CD14-positive monocyte (primary cell): ENCODE measurements at regions not wholly inside any gene's neighbourhood (a gene's known extent, or its start where the extent isn't known, plus 50 kb on each side); places are given as distances from the start of the nearest gene placed in this dataset.

ENCODE experiments used
- DNase-seq, 3 donors: peaks; one replicate each; pipeline ENCODE4 v3.0.0-alpha.2; 2011 to 2022
- H2AFZ ChIP-seq: 2 replicates; pipeline ENCODE4 v1.6.0; 2012; ENCODE audit warnings: mild to moderate bottlenecking, low read depth, low read length, inconsistent platforms; ENCODE audit not compliant: insufficient read depth, poor library complexity, severe bottlenecking
- H3K27ac ChIP-seq, 2 donors: 1 replicate in 1 of 2; 2 replicates in 1 of 2; pipeline ENCODE4 v1.5.1; 2012 to 2013; ENCODE audit warnings: low read length in 2 of 2, control low read depth in 1 of 2, inconsistent platforms in 1 of 2, low read depth in 1 of 2, mild to moderate bottlenecking in 1 of 2
- H3K27me3 ChIP-seq, 2 donors: one replicate each; pipeline versions ENCODE4 v1.6.0 to v1.6.1; 2011 to 2013; ENCODE audit warnings: low read length in 2 of 2; ENCODE audit not compliant: control insufficient read depth in 2 of 2, insufficient read depth in 2 of 2
- H3K36me3 ChIP-seq, 2 donors: replicated peaks in 1 of 2; 1 replicate in 1 of 2; 2 replicates in 1 of 2; pipeline versions ENCODE4 v1.5.1 to v1.6.1; 2012 to 2013; ENCODE audit warnings: low read length in 2 of 2, control low read depth in 1 of 2, inconsistent platforms in 1 of 2, mild to moderate bottlenecking in 1 of 2; ENCODE audit not compliant: insufficient read depth in 2 of 2, control insufficient read depth in 1 of 2
- H3K4me1 ChIP-seq, 2 donors: 1 replicate in 1 of 2; 2 replicates in 1 of 2; pipeline versions ENCODE4 v1.5.1 to v1.6.1; 2012 to 2013; ENCODE audit warnings: low read length in 2 of 2, control low read depth in 1 of 2, inconsistent platforms in 1 of 2, mild to moderate bottlenecking in 1 of 2, moderate library complexity in 1 of 2; ENCODE audit not compliant: insufficient read depth in 2 of 2, control insufficient read depth in 1 of 2
- H3K4me2 ChIP-seq: replicated peaks from 2 replicates; pipeline ENCODE3; 2012; ENCODE audit warnings: low read length, moderate library complexity, mild to moderate bottlenecking; ENCODE audit not compliant: poor library complexity, severe bottlenecking; ENCODE audit errors: extremely low read depth
- H3K4me3 ChIP-seq, 3 experiments: fragments of 200-600 bp in 1 of 3; sonication (generic) in 1 of 3; replicated peaks in 1 of 3; 1 replicate in 2 of 3; 2 replicates in 1 of 3; pipeline ENCODE4 v1.5.1; 2011 to 2013; ENCODE audit warnings: low read length in 3 of 3, mild to moderate bottlenecking in 3 of 3, control low read depth in 2 of 3, low read depth in 2 of 3, inconsistent platforms in 1 of 3, moderate library complexity in 1 of 3
- H3K79me2 ChIP-seq: 2 replicates; pipeline ENCODE4 v1.6.0; 2012; ENCODE audit warnings: mild to moderate bottlenecking, control low read depth, inconsistent platforms, low read length, moderate library complexity; ENCODE audit not compliant: insufficient read depth
- H3K9ac ChIP-seq: 2 replicates; pipeline ENCODE4 v1.6.0; 2017; ENCODE audit warnings: low read length, mild to moderate bottlenecking; ENCODE audit not compliant: insufficient read depth, poor library complexity, severe bottlenecking
- H3K9me3 ChIP-seq, 2 donors: replicated peaks in 1 of 2; 1 replicate in 1 of 2; 2 replicates in 1 of 2; pipeline versions ENCODE4 v1.5.1 to v1.6.1; 2012 to 2013; ENCODE audit warnings: low read length in 2 of 2, control low read depth in 1 of 2; ENCODE audit not compliant: control insufficient read depth in 1 of 2, insufficient read depth in 1 of 2
- H4K20me1 ChIP-seq: 2 replicates; pipeline ENCODE4 v1.6.0; 2012; ENCODE audit warnings: mild to moderate bottlenecking, low read length, control low read depth, moderate library complexity; ENCODE audit not compliant: insufficient read depth
- H3K27ac Mint-ChIP-seq, 7 donors: one replicate each; pipeline ENCODE4 v1.8.0; 2020; ENCODE audit warnings: mild to moderate bottlenecking in 7 of 7, mixed read lengths in 7 of 7, moderate library complexity in 6 of 7, inconsistent platforms in 2 of 7
- H3K27me3 Mint-ChIP-seq, 3 donors: one replicate each; pipeline ENCODE4 v1.8.0; 2021 to 2022; ENCODE audit warnings: low read depth in 3 of 3, mild to moderate bottlenecking in 3 of 3, mixed read lengths in 3 of 3, moderate library complexity in 3 of 3, inconsistent platforms in 1 of 3
- H3K36me3 Mint-ChIP-seq, 2 donors: one replicate each; pipeline ENCODE4 v1.8.0; 2020; ENCODE audit warnings: mixed read lengths in 2 of 2, inconsistent platforms in 1 of 2, mild to moderate bottlenecking in 1 of 2
- H3K4me1 Mint-ChIP-seq: one replicate; pipeline ENCODE4 v1.8.0; 2020; ENCODE audit warnings: mild to moderate bottlenecking, mixed read lengths
- H3K4me3 Mint-ChIP-seq, 2 donors: one replicate each; pipeline ENCODE4 v1.8.0; 2020; ENCODE audit warnings: mild to moderate bottlenecking in 2 of 2, mixed read lengths in 2 of 2, moderate library complexity in 1 of 2
- H3K9me3 Mint-ChIP-seq, 7 donors: one replicate each; pipeline ENCODE4 v1.8.0; 2020 to 2022; ENCODE audit warnings: mixed read lengths in 7 of 7, mild to moderate bottlenecking in 6 of 7, moderate library complexity in 6 of 7, inconsistent platforms in 2 of 7
- WGBS: methylation state at CpG from one replicate; pipeline ENCODE4 v1.1.5; 2013; ENCODE audit warnings: missing lambda C conversion rate; ENCODE audit not compliant: insufficient coverage; 5-methylcytosine and 5-hydroxymethylcytosine counted together
- intact Hi-C, 2 donors: fragments of 100-400 bp; cut with micrococcal nuclease; formaldehyde crosslinking; loops; one replicate each; pipeline versions ENCODE4 v1.15.0 to v1.15.1; 2023
- TF ChIP-seq, protein P1 (sequence below): fragments of 200-600 bp; IDR thresholded peaks from one replicate; pipeline ENCODE4 v1.8.0; 2022; ENCODE audit warnings: antibody characterized with exemption, mild to moderate bottlenecking

DNA sequence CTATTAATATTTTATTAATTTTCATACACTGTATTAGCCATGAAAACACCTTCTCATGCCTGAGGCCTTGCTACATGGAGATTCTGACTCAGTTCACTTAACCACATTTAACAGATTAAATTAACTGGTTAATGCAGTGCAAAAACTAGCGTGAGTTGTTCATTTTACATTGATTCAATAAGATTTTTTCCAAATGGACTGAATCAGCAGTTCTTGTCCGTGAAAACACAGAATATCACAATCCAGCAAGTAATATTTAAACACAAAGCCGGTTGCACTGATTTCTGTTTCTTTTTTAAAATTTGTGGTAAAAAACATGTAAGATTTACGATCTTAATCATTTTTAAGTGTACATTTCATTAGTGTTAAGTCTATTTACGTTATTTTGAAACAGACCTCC lies 118.2 kb upstream of the THUMPD2 start:
- H3K27ac Mint-ChIP-seq, result no peak overlapping the region
- Histone ChIP-seq H2AFZ (no peak overlapping the region), H3K79me2 (no peaks in the 10 kb centered on the region), H3K9ac (no peak overlapping the region), H4K20me1 (no peaks in the 10 kb centered on the region), H3K4me2 (no peak overlapping the region), H3K9me3 (no peaks in the 10 kb centered on the region), H3K27me3 (no peaks in the 10 kb centered on the region), H3K27ac (no peak overlapping the region), H3K4me1 (no peaks in the 10 kb centered on the region), H3K36me3 (no peaks in the 10 kb centered on the region), H3K4me3 (no peak overlapping the region)
- H3K36me3 Mint-ChIP-seq, result no peaks in the 10 kb centered on the region
- H3K27me3 Mint-ChIP-seq, result peaks cover 0 to 1% (median 0%) of the 10 kb centered on the region in 3 donors
- H3K4me1 Mint-ChIP-seq, result no peaks in the 10 kb centered on the region
- H3K9me3 Mint-ChIP-seq, result peaks cover 0 to 8% (median 2%) of the 10 kb centered on the region in 7 donors
- TF ChIP-seq, protein P1, sequence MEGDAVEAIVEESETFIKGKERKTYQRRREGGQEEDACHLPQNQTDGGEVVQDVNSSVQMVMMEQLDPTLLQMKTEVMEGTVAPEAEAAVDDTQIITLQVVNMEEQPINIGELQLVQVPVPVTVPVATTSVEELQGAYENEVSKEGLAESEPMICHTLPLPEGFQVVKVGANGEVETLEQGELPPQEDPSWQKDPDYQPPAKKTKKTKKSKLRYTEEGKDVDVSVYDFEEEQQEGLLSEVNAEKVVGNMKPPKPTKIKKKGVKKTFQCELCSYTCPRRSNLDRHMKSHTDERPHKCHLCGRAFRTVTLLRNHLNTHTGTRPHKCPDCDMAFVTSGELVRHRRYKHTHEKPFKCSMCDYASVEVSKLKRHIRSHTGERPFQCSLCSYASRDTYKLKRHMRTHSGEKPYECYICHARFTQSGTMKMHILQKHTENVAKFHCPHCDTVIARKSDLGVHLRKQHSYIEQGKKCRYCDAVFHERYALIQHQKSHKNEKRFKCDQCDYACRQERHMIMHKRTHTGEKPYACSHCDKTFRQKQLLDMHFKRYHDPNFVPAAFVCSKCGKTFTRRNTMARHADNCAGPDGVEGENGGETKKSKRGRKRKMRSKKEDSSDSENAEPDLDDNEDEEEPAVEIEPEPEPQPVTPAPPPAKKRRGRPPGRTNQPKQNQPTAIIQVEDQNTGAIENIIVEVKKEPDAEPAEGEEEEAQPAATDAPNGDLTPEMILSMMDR, result no peak
- no CpG with 5 or more reads among the region's 5 CpGs for WGBS
- DNase-seq, result no peak
- H3K4me3 Mint-ChIP-seq, result no peak overlapping the region
- intact Hi-C loops, result no loop called here

DNA sequence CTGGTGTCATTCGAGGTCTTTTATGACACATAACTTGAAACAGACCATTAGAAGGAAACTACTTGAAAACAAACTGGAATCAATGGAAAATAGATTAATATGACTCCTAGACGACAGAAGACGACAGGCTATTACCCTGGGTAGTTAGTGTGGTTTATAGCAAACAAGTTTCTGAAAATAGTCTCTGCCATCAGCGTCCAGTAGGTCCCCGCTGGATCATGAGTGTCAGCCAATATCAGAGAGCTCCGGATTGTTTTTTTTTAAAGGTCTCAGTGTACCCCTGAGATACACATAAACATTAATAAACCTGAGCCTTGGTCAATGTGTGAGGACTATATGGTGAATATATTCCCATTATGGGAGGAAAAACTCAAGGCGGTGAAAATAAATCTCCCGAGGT lies 115.0 kb upstream of the THUMPD2 start:
- Histone ChIP-seq H4K20me1 (no peaks in the 10 kb centered on the region), H3K36me3 (no peaks in the 10 kb centered on the region), H3K4me2 (no peak overlapping the region), H3K9ac (no peak overlapping the region), H3K27me3 (no peaks in the 10 kb centered on the region), H3K79me2 (no peaks in the 10 kb centered on the region), H3K4me3 (no peak overlapping the region), H3K27ac (no peak overlapping the region), H2AFZ (no peak overlapping the region), H3K4me1 (no peaks in the 10 kb centered on the region), H3K9me3 (no peaks in the 10 kb centered on the region)
- intact Hi-C loops, result no loop called here
- no peaks in the 10 kb centered on the region for H3K4me1 Mint-ChIP-seq
- no peak overlapping the region for H3K27ac Mint-ChIP-seq
- no peaks in the 10 kb centered on the region for H3K27me3 Mint-ChIP-seq
- H3K4me3 Mint-ChIP-seq, result no peak overlapping the region
- 100% methylated on average over 3 of the region's 8 CpGs for WGBS
- TF ChIP-seq, protein P1, result no peak
- H3K9me3 Mint-ChIP-seq, result peaks cover 0 to 5% (median 0%) of the 10 kb centered on the region in 7 donors
- DNase-seq, result no peak
- no peaks in the 10 kb centered on the region for H3K36me3 Mint-ChIP-seq
